Immature natural killer cell (primary cell): ENCODE measurements at regions not wholly inside any gene's neighbourhood (a gene's known extent, or its start where the extent isn't known, plus 50 kb on each side); places are given as distances from the start of the nearest gene placed in this dataset.
A peak's percentile ranks its signal among the peaks of the same experiment; 100 is the strongest.

ENCODE experiments used
- DNase-seq, 3 donors: peaks; one replicate each; pipeline ENCODE4 v3.0.0; 2022; ENCODE audit warnings: mixed read lengths in 1 of 3
- H3K27ac Mint-ChIP-seq, 6 donors: one replicate each; pipeline ENCODE4 v1.8.0; 2020; ENCODE audit warnings: mixed read lengths in 6 of 6, mild to moderate bottlenecking in 5 of 6, inconsistent platforms in 4 of 6, moderate library complexity in 3 of 6
- H3K27me3 Mint-ChIP-seq, 3 donors: one replicate each; pipeline ENCODE4 v1.8.0; 2020 to 2021; ENCODE audit warnings: low read depth in 3 of 3, mild to moderate bottlenecking in 3 of 3, mixed read lengths in 3 of 3, moderate library complexity in 3 of 3, inconsistent platforms in 1 of 3
- H3K36me3 Mint-ChIP-seq, 3 donors: one replicate each; pipeline ENCODE4 v1.8.0; 2020; ENCODE audit warnings: mixed read lengths in 3 of 3, inconsistent platforms in 2 of 3, mild to moderate bottlenecking in 2 of 3
- H3K4me1 Mint-ChIP-seq, 2 donors: one replicate each; pipeline ENCODE4 v1.8.0; 2020; ENCODE audit warnings: inconsistent platforms in 2 of 2, mild to moderate bottlenecking in 2 of 2, mixed read lengths in 2 of 2, moderate library complexity in 1 of 2
- H3K4me3 Mint-ChIP-seq, 5 donors: one replicate each; pipeline ENCODE4 v1.8.0; 2020; ENCODE audit warnings: mild to moderate bottlenecking in 5 of 5, mixed read lengths in 5 of 5, inconsistent platforms in 3 of 5, moderate library complexity in 3 of 5
- H3K9me3 Mint-ChIP-seq, 6 donors: one replicate each; pipeline ENCODE4 v1.8.0; 2020; ENCODE audit warnings: mild to moderate bottlenecking in 6 of 6, mixed read lengths in 6 of 6, inconsistent platforms in 4 of 6, moderate library complexity in 3 of 6

GRCh38 chr20:5445611-5446010, 128.9 kb upstream of the PROKR2 start:
- no peak for DNase-seq
- Mint-ChIP-seq H3K9me3 (no peaks in the 10 kb centered on the region), H3K27me3 (peaks cover 6 to 22% (median 11%) of the 10 kb centered on the region in 3 donors), H3K27ac (no peak overlapping the region), H3K4me3 (no peak overlapping the region), H3K36me3 (no peaks in the 10 kb centered on the region), H3K4me1 (no peaks in the 10 kb centered on the region)

- Mint-ChIP-seq H3K4me1 (no peaks in the 10 kb centered on the region), H3K27ac (no peak overlapping the region), H3K36me3 (no peaks in the 10 kb centered on the region), H3K9me3 (peaks cover 0 to 7% (median 0%) of the 10 kb centered on the region in 6 donors), H3K27me3 (peaks cover 3 to 30% (median 10%) of the 10 kb centered on the region in 3 donors), H3K4me3 (no peak overlapping the region)
- DNase-seq = no peak
Observed at GRCh38 chr20:5442101-5442500, 125.3 kb upstream of the PROKR2 start.

GRCh38 chr20:5434116-5434515, 117.4 kb upstream of the PROKR2 start:
- no peaks in the 10 kb centered on the region for H3K36me3 Mint-ChIP-seq

DNA sequence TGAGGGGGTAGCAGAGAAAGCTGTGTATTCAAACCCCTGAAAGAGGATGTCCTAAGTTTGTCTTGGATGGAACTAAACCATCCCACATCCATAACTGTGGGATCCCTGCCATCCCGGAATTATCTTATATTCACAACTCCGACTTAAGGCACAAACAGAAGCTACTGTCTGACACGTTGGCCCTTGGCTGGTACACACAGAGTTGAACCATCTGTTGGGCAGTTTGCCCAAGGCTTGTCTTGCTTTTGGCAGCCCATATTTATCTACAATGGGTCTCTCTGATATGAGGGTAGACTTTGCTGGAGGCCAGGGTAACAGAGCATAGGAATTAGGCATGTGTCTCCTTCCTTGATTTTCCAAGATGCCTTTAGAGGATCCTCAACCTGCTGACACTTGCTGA, 116.6 kb upstream of the PROKR2 start:
- Mint-ChIP-seq H3K27ac (no peak overlapping the region), H3K9me3 (peaks cover 0 to 2% (median 0%) of the 10 kb centered on the region in 6 donors), H3K4me3 (no peak overlapping the region), H3K27me3 (peaks cover 0 to 9% (median 4%) of the 10 kb centered on the region in 3 donors), H3K36me3 (no peaks in the 10 kb centered on the region), H3K4me1 (no peaks in the 10 kb centered on the region)
- DNase-seq = no peak

More at GRCh38 chr20:5434116-5434515, 117.4 kb upstream of the PROKR2 start:
- Mint-ChIP-seq H3K27ac (no peak overlapping the region), H3K9me3 (peaks cover 0 to 7% (median 0%) of the 10 kb centered on the region in 6 donors), H3K27me3 (peaks cover 0 to 12% (median 4%) of the 10 kb centered on the region in 3 donors), H3K4me3 (no peak overlapping the region), H3K4me1 (no peaks in the 10 kb centered on the region)
- DNase-seq = no peak

- no peak overlapping the region for H3K4me3 Mint-ChIP-seq
- H3K36me3 Mint-ChIP-seq = no peaks in the 10 kb centered on the region
- H3K9me3 Mint-ChIP-seq = no peaks in the 10 kb centered on the region
- H3K27ac Mint-ChIP-seq = no peak overlapping the region
- H3K4me1 Mint-ChIP-seq = no peaks in the 10 kb centered on the region
- no peak for DNase-seq
- peaks cover 0 to 9% (median 4%) of the 10 kb centered on the region in 3 donors for H3K27me3 Mint-ChIP-seq
Observed at GRCh38 chr20:5432030-5432429, 115.3 kb upstream of the PROKR2 start.

- Mint-ChIP-seq H3K9me3 (no peaks in the 10 kb centered on the region), H3K27me3 (peaks cover 0 to 9% (median 4%) of the 10 kb centered on the region in 3 donors), H3K36me3 (no peaks in the 10 kb centered on the region), H3K4me1 (no peaks in the 10 kb centered on the region), H3K4me3 (no peak overlapping the region), H3K27ac (no peak overlapping the region)
- DNase-seq = no peak
Observed at GRCh38 chr20:5430670-5431069, 113.9 kb upstream of the PROKR2 start.

DNA sequence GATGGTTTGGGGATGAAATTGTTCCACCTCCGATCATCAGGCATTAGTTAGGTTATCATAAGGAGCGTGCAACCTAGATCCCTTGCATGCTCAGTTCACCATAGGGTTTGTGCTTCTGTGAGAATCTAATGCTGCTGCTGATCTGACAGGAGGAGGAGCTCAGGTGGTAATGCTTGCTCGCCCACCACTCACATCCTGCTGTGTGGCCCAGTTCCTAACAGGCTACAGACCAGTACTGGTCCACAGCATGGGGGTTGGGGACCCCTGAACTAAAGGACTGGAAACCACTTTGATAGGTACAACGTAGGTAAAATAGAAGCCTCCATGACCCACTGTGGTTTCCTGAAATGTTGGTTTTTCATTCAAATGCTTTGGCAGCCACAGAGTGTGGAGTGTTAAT, 109.3 kb upstream of the PROKR2 start:
- peaks cover 0 to 10% (median under 1%) of the 10 kb centered on the region in 6 donors for H3K9me3 Mint-ChIP-seq
- no peak overlapping the region for H3K4me3 Mint-ChIP-seq
- no peaks in the 10 kb centered on the region for H3K36me3 Mint-ChIP-seq
- H3K4me1 Mint-ChIP-seq = no peaks in the 10 kb centered on the region
- H3K27me3 Mint-ChIP-seq = peaks cover 5 to 7% (median 5%) of the 10 kb centered on the region in 3 donors
- H3K27ac Mint-ChIP-seq = no peak overlapping the region
- no peak for DNase-seq

- Mint-ChIP-seq H3K27ac (no peak overlapping the region), H3K36me3 (no peaks in the 10 kb centered on the region), H3K9me3 (no peaks in the 10 kb centered on the region), H3K4me3 (no peak overlapping the region), H3K27me3 (peaks cover 7 to 11% (median 7%) of the 10 kb centered on the region in 3 donors), H3K4me1 (no peaks in the 10 kb centered on the region)
- DNase-seq = no peak
Observed at GRCh38 chr20:5416086-5416485, 99.3 kb upstream of the PROKR2 start.

DNA sequence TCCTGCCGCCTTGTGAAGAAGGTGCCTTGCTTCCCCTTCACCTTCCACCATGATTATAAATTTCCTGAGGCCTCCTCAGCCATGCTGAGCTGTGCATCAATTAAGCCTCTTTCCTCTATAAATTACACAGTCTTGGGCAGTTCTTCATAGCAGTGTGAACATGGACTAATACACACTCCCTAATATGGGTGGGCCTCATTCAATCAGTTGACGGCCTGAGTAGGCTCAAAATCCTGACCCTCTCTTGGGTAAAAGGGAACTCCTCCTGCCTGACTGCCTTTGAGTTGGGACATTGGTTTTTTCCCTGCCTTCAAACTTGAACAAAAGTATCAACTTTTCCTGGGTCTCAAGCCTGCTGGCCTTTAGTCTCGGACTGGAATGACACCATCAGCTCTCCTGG, 96.6 kb upstream of the PROKR2 start:
- no peak overlapping the region for H3K27ac Mint-ChIP-seq
- no peak overlapping the region for H3K4me3 Mint-ChIP-seq
- peaks cover 2 to 7% (median 7%) of the 10 kb centered on the region in 3 donors for H3K27me3 Mint-ChIP-seq
- no peaks in the 10 kb centered on the region for H3K9me3 Mint-ChIP-seq
- no peak for DNase-seq
- no peaks in the 10 kb centered on the region for H3K36me3 Mint-ChIP-seq
- H3K4me1 Mint-ChIP-seq = no peaks in the 10 kb centered on the region

DNA sequence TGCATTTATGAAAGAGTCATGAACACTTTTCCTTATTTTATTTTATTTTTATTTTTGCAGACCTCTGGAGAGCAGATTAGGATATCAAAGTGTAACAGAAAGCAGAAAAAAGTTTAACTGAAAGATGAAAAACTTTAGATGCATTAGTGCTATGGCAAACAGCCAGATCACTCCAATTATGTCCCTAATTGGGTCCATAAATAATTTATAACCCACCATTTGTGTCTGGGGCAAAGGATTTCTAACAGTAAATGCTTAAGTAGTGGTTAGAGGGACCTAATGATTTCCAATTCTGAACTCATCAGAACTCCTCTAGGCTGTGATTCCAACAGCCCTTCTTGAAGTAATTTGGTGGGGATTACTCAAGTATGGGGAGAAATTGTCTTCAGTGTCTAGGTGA, 93.7 kb upstream of the PROKR2 start:
- Mint-ChIP-seq H3K27ac (no peak overlapping the region), H3K27me3 (peaks cover 6 to 11% (median 9%) of the 10 kb centered on the region in 3 donors), H3K9me3 (no peaks in the 10 kb centered on the region), H3K4me3 (no peak overlapping the region), H3K4me1 (no peaks in the 10 kb centered on the region), H3K36me3 (no peaks in the 10 kb centered on the region)
- DNase-seq = no peak

- Mint-ChIP-seq H3K4me3 (no peak overlapping the region), H3K4me1 (no peaks in the 10 kb centered on the region), H3K36me3 (no peaks in the 10 kb centered on the region), H3K27ac (no peak overlapping the region), H3K27me3 (peaks cover 2 to 10% (median 2%) of the 10 kb centered on the region in 3 donors), H3K9me3 (peaks cover 0 to 6% (median 2%) of the 10 kb centered on the region in 6 donors)
- DNase-seq = peak in 1 of 3 donors; percentile 3
Observed at GRCh38 chr20:5402903-5403531, 86.3 kb upstream of the PROKR2 start.

DNA sequence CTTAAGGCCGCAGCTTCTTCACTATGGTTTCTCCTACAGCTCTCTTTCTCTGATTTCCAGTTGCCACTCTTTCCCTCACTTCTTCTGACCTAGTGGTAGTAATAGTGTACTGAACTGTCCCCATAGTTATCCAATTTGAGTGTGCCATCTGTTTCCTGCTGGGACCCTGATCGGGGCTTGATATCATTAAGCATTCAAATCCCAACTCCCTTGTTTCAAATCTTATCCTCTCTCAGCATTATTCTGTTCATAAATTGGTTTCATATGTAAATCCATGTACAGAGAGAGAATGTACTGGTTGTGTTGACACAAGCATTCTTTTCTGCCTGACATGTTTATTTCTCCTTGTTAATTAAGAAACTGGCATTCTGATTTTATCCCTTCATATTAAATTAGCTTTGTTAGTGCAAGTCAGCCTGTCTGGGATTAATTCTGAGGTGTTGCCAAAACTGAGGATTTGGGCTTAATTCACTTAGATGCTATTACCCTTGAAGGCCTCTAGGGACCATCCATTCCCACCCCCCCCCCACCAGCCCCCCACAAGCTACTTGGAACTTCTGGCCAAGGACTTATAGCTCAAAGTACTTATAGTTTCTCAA, 84.6 kb upstream of the PROKR2 start:
- H3K4me1 Mint-ChIP-seq = no peaks in the 10 kb centered on the region
- H3K4me3 Mint-ChIP-seq = no peak overlapping the region
- peaks cover 0 to 4% (median 2%) of the 10 kb centered on the region in 3 donors for H3K27me3 Mint-ChIP-seq
- H3K36me3 Mint-ChIP-seq = no peaks in the 10 kb centered on the region
- H3K9me3 Mint-ChIP-seq = peaks cover 0 to 6% (median 2%) of the 10 kb centered on the region in 6 donors
- DNase-seq = no peak
- H3K27ac Mint-ChIP-seq = no peak overlapping the region

DNA sequence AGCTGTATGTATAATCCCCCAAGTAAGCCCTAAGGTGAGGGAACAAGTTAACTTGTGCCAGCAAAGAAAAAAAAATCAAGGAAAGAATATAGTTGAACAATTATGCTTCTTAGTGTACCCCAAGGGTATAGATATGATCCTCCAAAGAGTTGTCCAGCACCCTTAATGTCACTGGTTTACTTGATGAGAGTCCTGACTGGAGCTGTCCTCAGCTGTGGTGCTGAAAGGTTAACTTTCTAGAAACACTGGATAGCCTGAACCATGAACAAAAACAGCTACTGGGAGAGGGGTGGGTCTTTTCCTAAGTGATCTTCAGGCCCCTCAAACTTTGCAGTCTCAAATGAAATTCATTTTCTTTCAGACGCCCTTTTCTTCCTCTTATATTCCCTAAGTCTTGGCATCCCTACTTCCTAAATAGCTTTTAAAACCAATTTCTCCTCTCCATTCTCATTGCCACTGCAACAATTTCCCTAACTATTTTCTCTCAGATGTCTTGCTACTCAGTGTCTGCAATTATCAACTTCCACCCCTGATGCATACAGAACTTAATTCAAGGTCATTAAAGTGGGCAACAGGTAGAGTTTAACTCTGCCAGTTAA, 83.5 kb upstream of the PROKR2 start:
- Mint-ChIP-seq H3K9me3 (peaks cover 0 to 6% (median 2%) of the 10 kb centered on the region in 6 donors), H3K4me1 (no peaks in the 10 kb centered on the region), H3K27ac (no peak overlapping the region), H3K27me3 (peaks cover 0 to 2% (median 0%) of the 10 kb centered on the region in 3 donors), H3K4me3 (no peak overlapping the region), H3K36me3 (no peaks in the 10 kb centered on the region)
- no peak for DNase-seq

DNA sequence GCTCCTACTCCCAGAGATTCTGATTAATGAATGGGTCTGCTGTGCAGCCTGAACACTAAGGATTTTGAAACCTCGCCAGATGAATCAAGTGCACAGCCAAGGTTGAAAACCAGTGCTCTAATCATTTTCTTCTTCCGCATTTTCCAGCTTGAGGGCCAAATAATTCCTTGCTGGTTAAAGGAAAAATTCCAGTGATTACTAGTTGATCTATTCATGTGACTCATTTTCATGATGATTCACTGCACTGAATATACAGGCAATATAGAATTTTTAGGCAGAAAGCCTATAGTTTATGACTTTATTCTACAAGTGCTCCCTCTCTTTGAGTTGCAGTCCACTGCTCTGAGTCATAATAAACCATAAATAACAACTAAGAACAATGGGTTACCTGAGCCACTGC, 80.6 kb upstream of the PROKR2 start:
- Mint-ChIP-seq H3K4me1 (no peaks in the 10 kb centered on the region), H3K4me3 (no peak overlapping the region), H3K36me3 (no peaks in the 10 kb centered on the region), H3K9me3 (no peaks in the 10 kb centered on the region), H3K27ac (no peak overlapping the region), H3K27me3 (peaks cover 0 to 8% (median 0%) of the 10 kb centered on the region in 3 donors)
- DNase-seq = no peak
